Limb (tissue), 2 donors: ENCODE measurements at regions not wholly inside any gene's neighbourhood (a gene's known extent, or its start where the extent isn't known, plus 50 kb on each side); places are given as distances from the start of the nearest gene placed in this dataset.

Experiments used
- DNase-seq, 2 donors: peaks; one replicate each; pipeline ENCODE4 v3.0.0-alpha.2; 2016; ENCODE audit errors: extremely low spot score in 2 of 2

GRCh38 chr2:42922790-42923579 lies 130.6 kb upstream of the HAAO start:
- no peak for DNase-seq

- no peak for DNase-seq
Observed at GRCh38 chr2:42922293-42922692, 129.9 kb upstream of the HAAO start.

DNA sequence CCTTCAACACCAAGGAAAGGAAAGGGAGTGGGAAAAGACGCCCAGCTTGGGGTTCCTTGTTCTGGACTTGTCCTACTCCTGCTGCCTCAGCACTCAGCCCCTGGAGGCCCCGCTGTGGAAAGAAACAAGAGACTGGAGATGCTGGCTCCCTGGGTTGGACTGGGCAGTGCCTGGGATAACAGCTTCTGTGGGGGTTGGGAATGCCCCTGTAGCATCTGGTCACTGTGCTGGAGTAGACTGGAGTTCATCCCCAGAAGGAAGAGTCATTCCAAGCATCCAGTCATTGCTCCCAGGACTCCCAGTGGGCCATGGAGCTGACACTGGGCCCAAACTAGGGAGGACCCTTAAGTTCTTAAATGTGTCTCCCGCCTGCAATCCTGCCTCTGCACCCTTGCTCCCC lies 129.3 kb upstream of the HAAO start:
- no peak for DNase-seq

DNA sequence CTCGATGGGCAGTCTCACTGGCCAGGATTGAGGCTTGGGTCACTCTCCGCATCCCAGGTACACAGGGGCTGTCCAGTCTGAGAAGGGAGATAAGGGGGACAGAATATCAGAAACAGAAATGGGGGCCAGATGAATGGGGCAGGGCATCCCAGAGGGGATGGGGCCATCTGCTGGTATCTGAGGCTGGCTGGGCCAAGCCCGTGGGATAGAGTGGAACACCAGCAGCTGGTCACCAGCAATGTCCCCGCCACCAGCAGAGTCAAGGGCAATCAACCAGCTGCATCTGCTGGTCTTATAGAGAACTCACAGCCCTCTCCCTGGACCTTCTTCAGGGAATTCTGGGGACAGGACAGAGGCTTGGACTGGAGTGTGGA lies 128.8 kb upstream of the HAAO start:
- DNase-seq, result no peak

DNA sequence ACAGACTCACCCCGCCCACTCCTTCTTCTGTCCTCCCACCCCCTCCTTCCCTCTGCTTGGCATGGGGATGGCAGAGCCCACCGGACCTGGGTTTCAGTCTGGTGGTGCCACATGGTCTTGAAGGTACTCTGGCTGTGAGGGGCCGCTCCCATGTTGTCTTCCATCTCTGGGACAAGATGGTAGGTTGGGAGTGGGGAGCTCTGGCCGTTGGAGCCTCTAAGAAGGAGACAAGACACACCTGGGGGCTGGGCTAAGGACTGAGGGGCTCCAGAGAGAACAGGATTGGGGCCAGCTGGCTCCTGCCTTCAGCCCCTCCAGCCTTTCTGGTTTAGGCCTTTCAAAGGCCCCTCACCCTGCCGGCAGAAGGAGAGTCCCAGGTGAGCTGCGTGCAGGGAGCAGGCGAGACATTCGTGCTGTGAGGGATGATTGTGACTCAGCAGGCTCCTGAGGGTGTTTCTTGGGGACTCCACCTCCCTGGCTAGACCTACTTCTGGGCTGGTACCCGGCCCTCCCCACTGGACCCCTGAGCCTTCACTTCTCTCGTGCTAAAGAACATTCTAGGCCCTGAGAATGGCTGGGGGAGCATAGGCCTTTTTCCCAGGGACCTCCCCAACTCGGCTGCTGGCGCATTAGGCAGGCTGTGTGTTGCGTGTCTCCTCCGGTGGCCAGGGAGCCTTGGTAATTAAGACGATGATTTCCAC lies 128.2 kb upstream of the HAAO start:
- DNase-seq, result no peak

DNA sequence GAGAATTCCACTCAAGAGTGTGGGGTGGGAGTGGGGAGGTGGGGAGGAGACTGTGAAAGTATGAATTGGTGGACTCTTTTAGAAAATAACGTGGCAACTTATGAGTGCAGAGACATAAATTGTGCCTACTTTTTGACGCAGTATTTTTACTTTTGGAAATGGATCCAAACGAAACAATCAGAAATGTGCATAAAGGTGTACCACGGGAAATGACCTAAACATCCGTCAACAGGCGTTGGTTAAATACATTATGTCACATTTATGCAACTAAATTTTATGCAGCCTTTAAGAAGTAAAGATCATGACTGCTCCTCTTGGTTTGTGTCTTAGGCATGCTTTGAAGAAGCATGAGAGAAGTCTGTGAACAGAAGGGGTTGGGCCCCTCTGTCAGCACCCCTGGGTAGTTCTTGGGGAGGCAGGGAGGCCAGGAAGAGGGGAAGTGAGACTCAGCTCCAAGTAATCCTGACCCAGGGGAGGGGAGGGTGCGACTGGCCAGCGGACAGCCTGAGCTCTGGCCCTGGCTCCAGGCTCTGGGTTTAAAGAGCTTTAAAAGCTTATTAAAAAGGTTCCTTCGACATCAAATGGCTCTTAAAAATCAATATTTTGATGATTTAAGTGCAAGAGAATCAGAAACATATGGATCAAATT lies 126.4 kb upstream of the HAAO start:
- no peak for DNase-seq

DNA sequence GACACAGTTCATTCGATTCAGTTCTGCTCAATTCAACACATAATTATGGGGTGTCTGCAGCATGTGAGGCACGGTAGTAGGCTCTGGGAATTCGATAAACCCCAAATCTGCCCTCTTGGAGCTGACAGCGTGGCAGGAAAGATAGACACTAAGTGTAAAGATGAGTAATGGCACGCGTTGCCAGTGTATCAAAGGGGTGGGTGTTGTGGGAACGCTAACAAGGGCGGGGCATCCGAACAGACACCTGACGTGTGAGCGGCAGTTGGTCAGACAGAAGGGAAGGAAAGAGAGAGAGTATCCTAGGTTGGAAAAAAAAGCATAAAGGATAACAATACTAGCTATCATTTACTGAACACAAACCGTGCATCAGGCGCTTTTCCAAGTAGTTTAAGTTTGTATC lies 125.7 kb upstream of the HAAO start:
- DNase-seq, result no peak

- DNase-seq, result peak in 1 of 2 donors; percentile 32
Observed at GRCh38 chr2:42917425-42917927, 125.1 kb upstream of the HAAO start.

GRCh38 chr2:42916324-42916723 lies 123.9 kb upstream of the HAAO start:
- DNase-seq, result no peak

DNA sequence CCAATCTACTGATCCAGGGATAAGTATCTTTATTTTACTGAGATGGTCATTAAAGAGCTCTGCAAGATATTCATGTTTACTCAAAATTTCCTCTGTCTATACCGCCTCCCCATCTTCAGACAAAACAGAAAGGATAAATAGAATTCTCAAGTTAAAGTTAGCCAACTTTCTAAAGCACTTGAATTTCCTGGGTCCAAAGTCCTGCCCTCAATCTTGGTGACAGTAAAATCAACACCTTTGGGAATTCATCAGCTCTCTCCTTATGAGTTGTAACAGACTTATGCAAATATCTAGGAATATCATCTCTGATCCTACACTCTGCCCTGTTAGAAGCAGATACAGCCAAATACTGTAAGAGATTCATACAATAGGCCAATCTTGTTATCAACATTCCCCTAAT lies 122.5 kb upstream of the HAAO start:
- DNase-seq, result no peak

GRCh38 chr2:42914314-42914713 lies 121.9 kb upstream of the HAAO start:
- DNase-seq, result no peak

- DNase-seq, result no peak
Observed at GRCh38 chr2:42913280-42913878, 121.0 kb upstream of the HAAO start.

GRCh38 chr2:42910645-42911405 lies 118.4 kb upstream of the HAAO start:
- no peak for DNase-seq

GRCh38 chr2:42909966-42910365 lies 117.6 kb upstream of the HAAO start:
- DNase-seq, result no peak

DNA sequence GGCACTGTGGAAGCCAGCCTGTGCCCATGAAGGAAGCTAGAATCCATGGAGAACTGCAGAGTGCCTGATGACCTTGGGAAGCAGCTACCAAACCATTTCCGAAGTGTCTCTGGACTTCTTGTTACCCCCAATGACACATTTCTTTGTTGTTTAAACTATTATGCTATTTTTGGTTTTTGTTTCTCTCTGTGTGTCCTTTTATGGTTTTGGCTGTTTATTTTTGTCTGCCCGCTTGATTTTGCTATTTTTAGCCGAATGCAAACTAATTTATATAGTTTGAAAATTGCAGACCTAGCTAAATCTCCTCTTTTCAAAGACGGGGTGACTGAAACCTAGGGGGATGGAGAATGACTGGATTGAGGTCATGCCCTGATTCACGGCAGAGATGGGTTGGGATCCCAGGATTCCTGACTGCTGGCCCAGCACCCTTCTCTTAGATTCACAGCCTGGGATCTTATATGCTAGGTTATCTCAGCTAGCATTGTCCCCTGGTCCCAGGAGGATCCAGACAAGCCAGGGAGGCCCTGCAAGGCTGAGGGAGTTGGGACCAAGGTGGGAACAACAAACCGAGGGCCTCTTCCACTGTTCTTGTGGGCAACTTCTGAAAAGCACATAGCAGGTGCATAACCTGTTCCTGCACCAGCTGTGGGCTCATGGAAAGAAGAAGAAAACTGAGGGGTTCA lies 116.3 kb upstream of the HAAO start:
- DNase-seq, result no peak

- DNase-seq, result no peak
Observed at GRCh38 chr2:42907835-42908234, 115.5 kb upstream of the HAAO start.

DNA sequence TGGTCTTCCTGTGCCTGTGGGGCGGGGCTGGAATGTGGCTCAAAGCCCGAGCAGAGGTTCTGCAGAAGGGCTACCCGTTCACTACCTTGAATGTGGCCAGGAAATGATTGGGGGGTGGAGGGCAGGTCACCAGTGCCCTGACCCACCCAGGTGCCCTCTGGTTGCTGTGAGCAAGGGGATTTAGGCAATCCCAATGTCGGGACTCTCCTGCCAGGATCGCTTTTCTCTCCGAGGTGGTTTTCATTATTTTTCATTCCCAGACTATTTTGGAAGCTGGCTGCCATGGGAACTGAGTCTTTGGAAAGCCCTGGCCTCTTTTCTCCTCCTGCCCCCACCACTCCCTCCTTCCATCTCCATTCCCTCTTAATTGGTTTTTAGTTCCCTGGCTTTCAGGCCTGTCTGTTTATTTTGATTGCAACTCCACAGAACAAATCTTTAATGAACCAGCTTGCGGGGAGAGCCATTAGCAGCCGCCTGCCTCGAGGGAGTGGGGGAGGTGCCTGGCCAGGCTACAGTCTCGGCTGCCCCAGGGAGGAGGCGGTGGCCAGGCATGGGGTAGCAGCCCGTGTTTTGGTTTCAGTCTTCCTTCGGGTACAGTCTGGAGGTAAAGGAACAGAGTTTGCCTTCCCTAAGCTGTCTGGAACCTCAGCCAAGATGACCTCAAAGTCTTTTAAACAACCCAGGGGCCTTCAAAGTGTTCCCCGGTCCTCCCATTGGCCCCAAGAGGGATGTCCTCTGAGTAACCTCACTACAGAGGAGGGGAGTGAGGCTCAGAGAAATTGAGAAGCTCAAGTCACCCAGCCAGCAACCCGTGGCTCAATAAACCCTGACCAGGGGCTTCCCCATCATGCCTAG lies 114.4 kb upstream of the HAAO start:
- DNase-seq, result peak; percentile 79 to 84

GRCh38 chr2:42906111-42906556 lies 113.8 kb upstream of the HAAO start:
- DNase-seq, result no peak

GRCh38 chr2:42905341-42906110 lies 113.1 kb upstream of the HAAO start:
- peak in 1 of 2 donors; percentile 61 for DNase-seq
